NB4 (cell line): ENCODE measurements at regions not wholly inside any gene's neighbourhood (a gene's known extent, or its start where the extent isn't known, plus 50 kb on each side); places are given as distances from the start of the nearest gene placed in this dataset.

Experiments used
- MYC ChIP-seq: IDR thresholded peaks from 2 replicates; pipeline ENCODE4 v1.6.1; 2011; ENCODE audit warnings: low read depth, low read length
- POLR2A ChIP-seq: IDR thresholded peaks from 2 replicates; pipeline ENCODE4 v1.6.1; 2011; ENCODE audit warnings: mild to moderate bottlenecking; ENCODE audit not compliant: insufficient read length; ENCODE audit errors: extremely low read depth
- TF ChIP-seq, protein P1 (sequence below): IDR thresholded peaks from one replicate; pipeline ENCODE4 v1.5.1; 2012; ENCODE audit warnings: low read depth, low read length
- TF ChIP-seq, protein P2 (sequence below): IDR thresholded peaks from 2 replicates; pipeline ENCODE4 v1.6.1; 2011; ENCODE audit warnings: low read depth, low read length

DNA sequence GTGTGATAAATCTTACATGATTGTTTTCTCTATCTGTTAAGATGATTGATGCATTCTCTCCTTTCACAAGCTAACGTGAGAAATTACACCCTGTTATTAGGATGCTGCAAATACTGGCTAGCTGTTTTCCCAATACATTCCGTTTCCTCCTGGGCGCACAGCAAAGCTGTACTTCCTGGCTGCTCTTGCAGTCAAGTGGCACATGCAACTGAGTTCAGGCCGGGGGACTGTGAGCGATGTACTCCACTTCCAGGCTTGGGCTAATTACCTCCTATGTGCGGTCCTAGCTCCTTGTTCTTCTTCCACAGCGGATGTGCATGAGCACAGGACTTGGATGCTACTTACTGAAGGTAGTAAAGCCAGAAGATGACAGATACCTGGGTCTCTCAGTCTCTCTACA lies 234.9 kb upstream of the SESN3 start:
- TF ChIP-seq, protein P1, sequence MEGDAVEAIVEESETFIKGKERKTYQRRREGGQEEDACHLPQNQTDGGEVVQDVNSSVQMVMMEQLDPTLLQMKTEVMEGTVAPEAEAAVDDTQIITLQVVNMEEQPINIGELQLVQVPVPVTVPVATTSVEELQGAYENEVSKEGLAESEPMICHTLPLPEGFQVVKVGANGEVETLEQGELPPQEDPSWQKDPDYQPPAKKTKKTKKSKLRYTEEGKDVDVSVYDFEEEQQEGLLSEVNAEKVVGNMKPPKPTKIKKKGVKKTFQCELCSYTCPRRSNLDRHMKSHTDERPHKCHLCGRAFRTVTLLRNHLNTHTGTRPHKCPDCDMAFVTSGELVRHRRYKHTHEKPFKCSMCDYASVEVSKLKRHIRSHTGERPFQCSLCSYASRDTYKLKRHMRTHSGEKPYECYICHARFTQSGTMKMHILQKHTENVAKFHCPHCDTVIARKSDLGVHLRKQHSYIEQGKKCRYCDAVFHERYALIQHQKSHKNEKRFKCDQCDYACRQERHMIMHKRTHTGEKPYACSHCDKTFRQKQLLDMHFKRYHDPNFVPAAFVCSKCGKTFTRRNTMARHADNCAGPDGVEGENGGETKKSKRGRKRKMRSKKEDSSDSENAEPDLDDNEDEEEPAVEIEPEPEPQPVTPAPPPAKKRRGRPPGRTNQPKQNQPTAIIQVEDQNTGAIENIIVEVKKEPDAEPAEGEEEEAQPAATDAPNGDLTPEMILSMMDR = no peak
- TF ChIP-seq, protein P2, sequence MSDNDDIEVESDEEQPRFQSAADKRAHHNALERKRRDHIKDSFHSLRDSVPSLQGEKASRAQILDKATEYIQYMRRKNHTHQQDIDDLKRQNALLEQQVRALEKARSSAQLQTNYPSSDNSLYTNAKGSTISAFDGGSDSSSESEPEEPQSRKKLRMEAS = no peak
- TF ChIP-seq POLR2A = no peak
- TF ChIP-seq MYC = no peak
